Ureter (tissue), 1 donor: ENCODE measurements at regions not wholly inside any gene's neighbourhood (a gene's known extent, or its start where the extent isn't known, plus 50 kb on each side); places are given as distances from the start of the nearest gene placed in this dataset.

Source experiments
- DNase-seq: peaks from one replicate; pipeline ENCODE4 v3.0.0-alpha.2; 2020; ENCODE audit warnings: low spot score
- donor health status: DM: yes; HTN: yes; CAD: no.

- DNase-seq = no peak
Observed at GRCh38 chr2:65688141-65688886, 255.9 kb upstream of the SPRED2 start.

GRCh38 chr2:65687614-65688013 is 255.2 kb upstream of the SPRED2 start:
- DNase-seq = no peak

GRCh38 chr2:65686928-65687521 is 254.6 kb upstream of the SPRED2 start:
- no peak for DNase-seq

- no peak for DNase-seq
Observed at GRCh38 chr2:65681503-65681902, 249.1 kb upstream of the SPRED2 start.

- no peak for DNase-seq
Observed at GRCh38 chr2:65678779-65679391, 246.5 kb upstream of the SPRED2 start.

GRCh38 chr2:65675350-65675749 is 243.0 kb upstream of the SPRED2 start:
- no peak for DNase-seq

GRCh38 chr2:65671670-65672242 is 239.4 kb upstream of the SPRED2 start:
- no peak for DNase-seq

- DNase-seq = no peak
Observed at GRCh38 chr2:65669574-65669973, 237.2 kb upstream of the SPRED2 start.

GRCh38 chr2:65668744-65669143 is 236.3 kb upstream of the SPRED2 start:
- no peak for DNase-seq

- no peak for DNase-seq
Observed at GRCh38 chr2:65666156-65666725, 233.8 kb upstream of the SPRED2 start.

GRCh38 chr2:65664931-65665330 is 232.5 kb upstream of the SPRED2 start:
- DNase-seq = no peak

- no peak for DNase-seq
Observed at GRCh38 chr2:65663831-65664407, 231.5 kb upstream of the SPRED2 start.

GRCh38 chr2:65662654-65663432 is 230.4 kb upstream of the SPRED2 start:
- no peak for DNase-seq

- no peak for DNase-seq
Observed at GRCh38 chr2:65661980-65662653, 229.7 kb upstream of the SPRED2 start.

- DNase-seq = no peak
Observed at GRCh38 chr2:65660340-65660739, 227.9 kb upstream of the SPRED2 start.

- DNase-seq = no peak
Observed at GRCh38 chr2:65658881-65659280, 226.5 kb upstream of the SPRED2 start.

- DNase-seq = no peak
Observed at GRCh38 chr2:65658266-65658665, 225.9 kb upstream of the SPRED2 start.

- no peak for DNase-seq
Observed at GRCh38 chr2:65656160-65656718, 223.8 kb upstream of the SPRED2 start.

- no peak for DNase-seq
Observed at GRCh38 chr2:65655000-65655399, 222.6 kb upstream of the SPRED2 start.

- DNase-seq = no peak
Observed at GRCh38 chr2:65654496-65654895, 222.1 kb upstream of the SPRED2 start.
